ENCODE measurements at regions not wholly inside any gene's neighbourhood (a gene's known extent, or its start where the extent isn't known, plus 50 kb on each side); places are given as distances from the start of the nearest gene placed in this dataset.

GRCh38 chr6:120608826-120609225 is 725.5 kb downstream of the TBC1D32 start (continued):
- no peak for TF ChIP-seq ETS1 (IDR thresholded peaks at IDR 0.05)
- TF ChIP-seq ZNF114 (CRISPR knock-in tag; IDR thresholded peaks at IDR 0.05), result no peak
- TF ChIP-seq NANOG (IDR thresholded peaks at IDR 0.05; ENCODE audit: borderline replicate concordance), result no peak
- no peak for TF ChIP-seq EZH2 (IDR thresholded peaks at IDR 0.05; ENCODE audit: low read depth, unreplicated experiment)
- TF ChIP-seq POLR2AphosphoS5 (IDR thresholded peaks at IDR 0.05; ENCODE audit: low read depth), result no peak
- TF ChIP-seq STAT1 (IDR thresholded peaks at IDR 0.05; ENCODE audit: unreplicated experiment), result no peak
- TF ChIP-seq, protein P1, sequence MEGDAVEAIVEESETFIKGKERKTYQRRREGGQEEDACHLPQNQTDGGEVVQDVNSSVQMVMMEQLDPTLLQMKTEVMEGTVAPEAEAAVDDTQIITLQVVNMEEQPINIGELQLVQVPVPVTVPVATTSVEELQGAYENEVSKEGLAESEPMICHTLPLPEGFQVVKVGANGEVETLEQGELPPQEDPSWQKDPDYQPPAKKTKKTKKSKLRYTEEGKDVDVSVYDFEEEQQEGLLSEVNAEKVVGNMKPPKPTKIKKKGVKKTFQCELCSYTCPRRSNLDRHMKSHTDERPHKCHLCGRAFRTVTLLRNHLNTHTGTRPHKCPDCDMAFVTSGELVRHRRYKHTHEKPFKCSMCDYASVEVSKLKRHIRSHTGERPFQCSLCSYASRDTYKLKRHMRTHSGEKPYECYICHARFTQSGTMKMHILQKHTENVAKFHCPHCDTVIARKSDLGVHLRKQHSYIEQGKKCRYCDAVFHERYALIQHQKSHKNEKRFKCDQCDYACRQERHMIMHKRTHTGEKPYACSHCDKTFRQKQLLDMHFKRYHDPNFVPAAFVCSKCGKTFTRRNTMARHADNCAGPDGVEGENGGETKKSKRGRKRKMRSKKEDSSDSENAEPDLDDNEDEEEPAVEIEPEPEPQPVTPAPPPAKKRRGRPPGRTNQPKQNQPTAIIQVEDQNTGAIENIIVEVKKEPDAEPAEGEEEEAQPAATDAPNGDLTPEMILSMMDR (conservative IDR thresholded peaks at IDR 0.05; ENCODE audit: low read depth in 2 of 2), result no peak
- no peak for TF ChIP-seq ZNF331 (CRISPR knock-in tag; IDR thresholded peaks at IDR 0.05; ENCODE audit: low read depth)
- no peak for TF ChIP-seq JUNB (IDR thresholded peaks at IDR 0.05; ENCODE audit: unreplicated experiment)

DNA sequence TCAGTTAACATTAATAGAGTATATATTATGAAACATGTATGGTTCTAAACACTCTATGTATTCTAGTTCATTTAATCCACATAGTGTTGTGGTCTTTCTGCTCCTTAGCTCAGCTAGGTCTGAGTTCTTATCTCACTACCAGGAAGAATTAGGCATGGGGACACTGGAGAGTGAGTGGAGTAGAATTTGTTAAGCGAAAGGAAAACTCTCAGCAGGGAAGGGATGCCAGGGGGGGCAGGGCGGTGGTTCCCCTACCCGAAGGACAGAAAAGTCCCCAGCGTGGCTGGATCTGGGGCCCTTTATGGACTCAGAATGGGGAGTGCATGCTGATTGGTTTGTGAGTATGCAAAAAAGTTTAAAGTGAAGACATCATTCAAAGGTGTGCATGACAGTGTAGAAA is 727.5 kb downstream of the TBC1D32 start:
- Histone ChIP-seq H2AFZ (no peak overlapping the region), H3K79me2 (replicated peaks; ENCODE audit: insufficient read depth) (no peaks in the 10 kb centered on the region), H3K4me2 (peak overlapping the region; percentile 22; the same call in 1 of the 2 replicates), H3K4me1 (ENCODE audit: insufficient read depth) (peaks cover 12% of the 10 kb centered on the region; the same call in 1 of the 2 replicates), H4K20me1 (replicated peaks; ENCODE audit: insufficient read depth) (no peaks in the 10 kb centered on the region), H3K9me2 (ENCODE audit: insufficient read depth) (no peaks in the 10 kb centered on the region), H3K4me3 (no peak overlapping the region), H3K27ac (ENCODE audit: low read depth) (no peak overlapping the region), H3F3A (replicated peaks; ENCODE audit: low read depth) (no peaks in the 10 kb centered on the region), H3K36me3 (ENCODE audit: insufficient read depth) (no peaks in the 10 kb centered on the region), H3K27me3 (ENCODE audit: insufficient read depth) (no peaks in the 10 kb centered on the region)
- ATAC-seq (peak; percentile 65), DNase-seq (ENCODE audit: low spot score) (peak; percentile 20)
- Mint-ChIP-seq H3K4me3 (no peak overlapping the region), H3K4me1 (peaks cover 19% of the 10 kb centered on the region), H3K9me3 (no peaks in the 10 kb centered on the region), H3K27me3 (ENCODE audit: insufficient read depth, low read depth, poor library complexity) (no peaks in the 10 kb centered on the region), H3K27ac (no peak overlapping the region), H3K36me3 (ENCODE audit: low read depth) (no peaks in the 10 kb centered on the region)
- no peak for TF ChIP-seq POLR2AphosphoS5 (IDR thresholded peaks at IDR 0.05; ENCODE audit: low read depth)
- TF ChIP-seq CREB1 (CRISPR knock-in tag; IDR thresholded peaks at IDR 0.05; ENCODE audit: low read depth), result no peak
- TF ChIP-seq, protein P2, sequence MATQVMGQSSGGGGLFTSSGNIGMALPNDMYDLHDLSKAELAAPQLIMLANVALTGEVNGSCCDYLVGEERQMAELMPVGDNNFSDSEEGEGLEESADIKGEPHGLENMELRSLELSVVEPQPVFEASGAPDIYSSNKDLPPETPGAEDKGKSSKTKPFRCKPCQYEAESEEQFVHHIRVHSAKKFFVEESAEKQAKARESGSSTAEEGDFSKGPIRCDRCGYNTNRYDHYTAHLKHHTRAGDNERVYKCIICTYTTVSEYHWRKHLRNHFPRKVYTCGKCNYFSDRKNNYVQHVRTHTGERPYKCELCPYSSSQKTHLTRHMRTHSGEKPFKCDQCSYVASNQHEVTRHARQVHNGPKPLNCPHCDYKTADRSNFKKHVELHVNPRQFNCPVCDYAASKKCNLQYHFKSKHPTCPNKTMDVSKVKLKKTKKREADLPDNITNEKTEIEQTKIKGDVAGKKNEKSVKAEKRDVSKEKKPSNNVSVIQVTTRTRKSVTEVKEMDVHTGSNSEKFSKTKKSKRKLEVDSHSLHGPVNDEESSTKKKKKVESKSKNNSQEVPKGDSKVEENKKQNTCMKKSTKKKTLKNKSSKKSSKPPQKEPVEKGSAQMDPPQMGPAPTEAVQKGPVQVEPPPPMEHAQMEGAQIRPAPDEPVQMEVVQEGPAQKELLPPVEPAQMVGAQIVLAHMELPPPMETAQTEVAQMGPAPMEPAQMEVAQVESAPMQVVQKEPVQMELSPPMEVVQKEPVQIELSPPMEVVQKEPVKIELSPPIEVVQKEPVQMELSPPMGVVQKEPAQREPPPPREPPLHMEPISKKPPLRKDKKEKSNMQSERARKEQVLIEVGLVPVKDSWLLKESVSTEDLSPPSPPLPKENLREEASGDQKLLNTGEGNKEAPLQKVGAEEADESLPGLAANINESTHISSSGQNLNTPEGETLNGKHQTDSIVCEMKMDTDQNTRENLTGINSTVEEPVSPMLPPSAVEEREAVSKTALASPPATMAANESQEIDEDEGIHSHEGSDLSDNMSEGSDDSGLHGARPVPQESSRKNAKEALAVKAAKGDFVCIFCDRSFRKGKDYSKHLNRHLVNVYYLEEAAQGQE (IDR thresholded peaks at IDR 0.05; ENCODE audit: unreplicated experiment), result no peak
- TF ChIP-seq EZH2 (IDR thresholded peaks at IDR 0.05; ENCODE audit: low read depth, unreplicated experiment), result no peak
- TF ChIP-seq ETS1 (IDR thresholded peaks at IDR 0.05), result no peak
- no peak for TF ChIP-seq ZNF114 (CRISPR knock-in tag; IDR thresholded peaks at IDR 0.05)
- TF ChIP-seq ZNF462 (CRISPR knock-in tag; IDR thresholded peaks at IDR 0.05), result no peak
